Fibroblast of villous mesenchyme (primary cell): ENCODE measurements at regions not wholly inside any gene's neighbourhood (a gene's known extent, or its start where the extent isn't known, plus 50 kb on each side); places are given as distances from the start of the nearest gene placed in this dataset.

Source experiments
- DNase-seq: peaks from one replicate; pipeline ENCODE4 v3.0.0-alpha.2; 2010; ENCODE audit warnings: low read depth
- H3K4me3 ChIP-seq: 2 replicates; pipeline ENCODE4 v1.5.1; 2011; ENCODE audit warnings: low read depth, mild to moderate bottlenecking, low read length
- CTCF ChIP-seq: IDR thresholded peaks from 2 replicates; pipeline ENCODE4 v1.5.1; 2012; ENCODE audit warnings: low read depth, mild to moderate bottlenecking, low read length; ENCODE audit not compliant: insufficient read depth

DNA sequence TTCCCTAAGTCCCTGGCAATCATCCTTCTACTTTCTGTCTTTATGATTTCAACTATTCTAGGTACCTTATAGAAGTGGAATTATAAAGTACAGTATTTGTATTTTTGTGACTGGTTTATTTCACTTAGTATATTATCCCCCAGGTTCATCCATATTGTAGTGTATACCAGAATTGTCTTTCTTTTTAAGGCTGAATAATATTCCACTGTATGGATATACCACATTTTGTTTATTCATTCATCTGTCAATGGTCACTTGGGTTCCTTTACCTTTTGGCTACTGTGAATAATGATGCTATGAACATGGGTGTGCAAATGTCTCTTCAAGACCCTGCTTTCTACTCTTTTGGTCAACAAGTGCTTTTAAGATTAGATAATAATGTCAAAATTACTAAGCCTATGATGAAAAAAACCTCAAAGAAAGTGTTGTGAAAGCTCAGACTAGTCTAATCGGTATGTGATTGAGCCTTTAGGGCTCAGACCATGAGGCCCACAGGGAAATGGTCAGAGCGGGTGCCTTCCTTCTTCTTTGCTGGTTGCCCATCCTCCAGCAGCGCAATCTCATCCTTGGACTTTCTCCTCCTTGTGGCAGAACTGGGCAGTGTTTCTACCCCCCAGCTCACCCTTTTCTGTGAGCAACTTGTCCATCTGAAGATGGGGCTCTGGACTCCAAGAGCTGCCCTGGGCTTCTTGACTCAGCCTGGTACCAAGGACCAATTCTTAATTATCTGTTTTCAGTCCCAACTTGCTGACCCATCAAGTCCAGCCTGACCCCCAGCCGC lies 105.4 kb downstream of the TTC8 start:
- peak; percentile 44 for TF ChIP-seq CTCF
- peak; percentile 3 for DNase-seq

GRCh38 chr14:88931321-88932110 lies 107.1 kb downstream of the TTC8 start:
- no peak overlapping the region for H3K4me3 ChIP-seq
- no peak for TF ChIP-seq CTCF
- DNase-seq = no peak

More for the DNA sequence above, 105.4 kb downstream of the TTC8 start:
- H3K4me3 ChIP-seq = no peak overlapping the region

- DNase-seq = no peak
- TF ChIP-seq CTCF = no peak
- H3K4me3 ChIP-seq = no peak overlapping the region
Observed at GRCh38 chr14:88933191-88933590, 108.7 kb downstream of the TTC8 start.

- no peak for TF ChIP-seq CTCF
- no peak overlapping the region for H3K4me3 ChIP-seq
- DNase-seq = no peak
Observed at GRCh38 chr14:88934351-88934806, 109.9 kb downstream of the TTC8 start.

DNA sequence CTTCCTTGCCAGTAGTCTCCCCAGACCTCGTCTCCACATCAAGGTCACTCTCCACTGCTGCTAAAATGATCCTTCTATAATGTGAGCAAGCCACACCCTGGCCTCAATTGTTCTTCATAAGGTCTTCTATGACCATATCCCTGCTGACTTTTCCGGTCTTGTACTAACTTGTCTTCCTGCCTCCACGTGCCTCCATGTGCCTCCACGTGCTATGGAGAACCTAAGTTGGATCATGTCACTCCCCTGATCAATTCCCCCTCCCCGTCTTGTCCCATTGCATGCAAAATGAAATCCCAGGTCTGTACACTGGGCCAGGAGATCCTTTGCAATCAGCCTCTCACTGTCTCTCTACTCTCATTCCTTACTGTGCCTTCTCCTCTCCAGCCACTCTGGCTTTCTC lies 110.6 kb downstream of the TTC8 start:
- H3K4me3 ChIP-seq = no peak overlapping the region
- no peak for TF ChIP-seq CTCF
- no peak for DNase-seq

DNA sequence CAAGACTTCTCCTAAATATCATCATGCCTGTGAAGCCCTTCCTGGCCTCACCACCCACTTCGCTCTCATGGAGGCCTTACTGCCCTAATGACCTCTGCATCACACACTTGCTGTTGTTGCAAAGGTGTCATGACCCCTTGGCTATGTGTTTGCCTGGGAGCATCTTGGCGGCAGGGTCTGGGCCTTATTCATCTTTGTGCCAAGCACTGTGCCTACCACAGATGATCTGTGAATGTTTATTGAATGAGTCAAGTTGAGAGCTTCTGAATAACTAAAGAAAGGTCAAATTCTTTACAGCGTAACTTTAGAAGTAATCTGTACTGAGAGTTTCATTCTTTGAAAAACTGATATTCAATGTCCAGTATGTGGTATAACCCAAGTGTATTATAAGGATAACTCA lies 113.3 kb downstream of the TTC8 start:
- TF ChIP-seq CTCF = no peak
- no peak overlapping the region for H3K4me3 ChIP-seq
- DNase-seq = no peak
